Neural cell (in vitro differentiated cells): ENCODE measurements at regions not wholly inside any gene's neighbourhood (a gene's known extent, or its start where the extent isn't known, plus 50 kb on each side); places are given as distances from the start of the nearest gene placed in this dataset.

ENCODE experiments used
- H2AFZ ChIP-seq: fragments of 200-600, 300-800 bp; sonication (generic), shearing (Covaris generic); 2 replicates; pipeline ENCODE4 v1.6.0; 2014; ENCODE audit warnings: low read depth, mild to moderate bottlenecking, antibody characterized with exemption, low read length, moderate library complexity
- H3F3A ChIP-seq: fragments of 200-600 bp; shearing (Covaris generic); 2 replicates; pipeline ENCODE4 v1.6.1; 2016; ENCODE audit warnings: mild to moderate bottlenecking, moderate library complexity, mixed read lengths, antibody characterized with exemption, low read length; ENCODE audit not compliant: insufficient read depth, poor library complexity, severe bottlenecking
- H3K27ac ChIP-seq: fragments of 200-600, 300-800 bp; sonication (generic), shearing (Covaris generic); 2 replicates; pipeline ENCODE4 v1.5.1; 2014; ENCODE audit warnings: mild to moderate bottlenecking, low read length, moderate library complexity
- H3K27me3 ChIP-seq: fragments of 300-800, 200-600 bp; sonication (generic), shearing (Covaris generic); 2 replicates; pipeline ENCODE4 v1.6.0; 2014; ENCODE audit warnings: mild to moderate bottlenecking, low read depth, low read length, moderate library complexity; ENCODE audit not compliant: insufficient read depth
- H3K36me3 ChIP-seq: fragments of 300-800, 200-600 bp; sonication (generic), shearing (Covaris generic); 2 replicates; pipeline ENCODE4 v1.5.1; 2014; ENCODE audit warnings: mild to moderate bottlenecking, antibody characterized with exemption, low read length, moderate library complexity; ENCODE audit not compliant: insufficient read depth
- H3K4me2 ChIP-seq: fragments of 300-800, 200-600 bp; sonication (generic), shearing (Covaris generic); 2 replicates; pipeline ENCODE4 v1.6.0; 2014; ENCODE audit warnings: mild to moderate bottlenecking, low read length
- H3K4me3 ChIP-seq: fragments of 300-800, 200-600 bp; sonication (generic), shearing (Covaris generic); 2 replicates; pipeline ENCODE4 v1.5.1; 2014; ENCODE audit warnings: mild to moderate bottlenecking, low read length, moderate library complexity
- H3K79me2 ChIP-seq: fragments of 200-600 bp; shearing (Covaris generic); replicated peaks from 2 replicates; pipeline ENCODE4 v1.6.0; 2014; ENCODE audit warnings: mild to moderate bottlenecking, low read length, moderate library complexity; ENCODE audit not compliant: insufficient read depth
- H3K9ac ChIP-seq: fragments of 300-800, 200-600 bp; sonication (generic), shearing (Covaris generic); 2 replicates; pipeline ENCODE4 v1.6.1; 2016; ENCODE audit warnings: mild to moderate bottlenecking, low read length, mixed read lengths
- H3K9me2 ChIP-seq: fragments of 200-600 bp; shearing (Covaris generic); 2 replicates; pipeline ENCODE4 v1.6.1; 2016; ENCODE audit warnings: mild to moderate bottlenecking, low read length, mixed read lengths; ENCODE audit not compliant: insufficient read depth
- H3K9me3 ChIP-seq: fragments of 200-600, 300-800 bp; sonication (generic), shearing (Covaris generic); 2 replicates; pipeline ENCODE4 v1.6.1; 2016; ENCODE audit warnings: mild to moderate bottlenecking, mixed run types, low read length, moderate library complexity, mixed read lengths
- H4K20me1 ChIP-seq: fragments of 200-600 bp; shearing (Covaris generic); 2 replicates; pipeline ENCODE4 v1.6.1; 2016; ENCODE audit warnings: mild to moderate bottlenecking, mixed run types; ENCODE audit not compliant: insufficient read depth
- CTCF ChIP-seq: fragments of 450-650 bp; IDR thresholded peaks from 2 replicates; pipeline ENCODE4 v1.5.1; 2014; ENCODE audit warnings: antibody characterized with exemption, mild to moderate bottlenecking, moderate library complexity; ENCODE audit not compliant: poor library complexity, severe bottlenecking
- EP300 ChIP-seq: fragments of 450-650 bp; conservative IDR thresholded peaks from 2 replicates; pipeline ENCODE4 v1.6.1; 2014; ENCODE audit warnings: antibody characterized with exemption, mild to moderate bottlenecking, moderate library complexity; ENCODE audit not compliant: poor library complexity, severe bottlenecking
- EZH2 ChIP-seq: fragments of 200-600, 300-800 bp; shearing (Covaris generic), sonication (generic); IDR thresholded peaks from 2 replicates; pipeline ENCODE4 v1.6.1; 2014; ENCODE audit warnings: antibody characterized with exemption, low read length, borderline replicate concordance, mild to moderate bottlenecking; ENCODE audit not compliant: insufficient read depth, poor library complexity, severe bottlenecking
- MXI1 ChIP-seq: fragments of 450-650 bp; conservative IDR thresholded peaks from 2 replicates; pipeline ENCODE4 v1.6.1; 2014; ENCODE audit warnings: antibody characterized with exemption, mild to moderate bottlenecking; ENCODE audit not compliant: poor library complexity, severe bottlenecking
- POLR2AphosphoS5 ChIP-seq: IDR thresholded peaks from 2 replicates; pipeline ENCODE4 v1.6.1; 2012
- RAD21 ChIP-seq: fragments of 450-650 bp; conservative IDR thresholded peaks from 2 replicates; pipeline ENCODE4 v1.6.1; 2014; ENCODE audit warnings: antibody characterized with exemption, mild to moderate bottlenecking, moderate library complexity
- REST ChIP-seq: IDR thresholded peaks from 2 replicates; pipeline ENCODE4 v1.6.1; 2012; ENCODE audit warnings: borderline replicate concordance
- SMC3 ChIP-seq: fragments of 450-650 bp; conservative IDR thresholded peaks from 2 replicates; pipeline ENCODE4 v1.6.1; 2014; ENCODE audit warnings: antibody characterized with exemption, mild to moderate bottlenecking, moderate library complexity; ENCODE audit not compliant: poor library complexity
- TAF1 ChIP-seq: IDR thresholded peaks from 2 replicates; pipeline ENCODE4 v1.6.1; 2012; ENCODE audit warnings: low read depth

GRCh38 chr20:61130156-61130555, 121.9 kb upstream of the CDH4 start:
- no peaks in the 10 kb centered on the region for H3K9me3 ChIP-seq
- H4K20me1 ChIP-seq: no peaks in the 10 kb centered on the region
- no peak overlapping the region for H3K4me2 ChIP-seq
- no peak overlapping the region for H3K4me3 ChIP-seq
- no peaks in the 10 kb centered on the region for H3F3A ChIP-seq
- H2AFZ ChIP-seq: no peak overlapping the region
- no peak overlapping the region for H3K27ac ChIP-seq
- H3K9ac ChIP-seq: no peak overlapping the region
- no peaks in the 10 kb centered on the region for H3K36me3 ChIP-seq
- no peaks in the 10 kb centered on the region for H3K9me2 ChIP-seq
- H3K79me2 ChIP-seq: no peaks in the 10 kb centered on the region
- TF ChIP-seq TAF1 (no peak), EZH2 (no peak), POLR2AphosphoS5 (no peak), SMC3 (no peak), CTCF (no peak), MXI1 (no peak), REST (no peak)
- no peaks in the 10 kb centered on the region for H3K27me3 ChIP-seq

- no peaks in the 10 kb centered on the region for H4K20me1 ChIP-seq
These were observed 120.1 kb upstream of the CDH4 start for GRCh38 chr20:61131944-61132343.

More at GRCh38 chr20:61131944-61132343, 120.1 kb upstream of the CDH4 start:
- TF ChIP-seq CTCF (no peak), SMC3 (no peak), TAF1 (no peak), REST (no peak), MXI1 (no peak), RAD21 (no peak), EZH2 (no peak), POLR2AphosphoS5 (no peak), EP300 (no peak)
- Histone ChIP-seq H3K9me2 (no peaks in the 10 kb centered on the region), H3K36me3 (no peaks in the 10 kb centered on the region), H3K27me3 (no peaks in the 10 kb centered on the region), H3K79me2 (no peaks in the 10 kb centered on the region), H3F3A (no peaks in the 10 kb centered on the region), H2AFZ (no peak overlapping the region), H3K9me3 (no peaks in the 10 kb centered on the region), H3K9ac (no peak overlapping the region), H3K27ac (no peak overlapping the region), H3K4me2 (no peak overlapping the region), H3K4me3 (no peak overlapping the region)
